Activated CD8-positive, alpha-beta memory T cell treated with anti-CD3 and anti-CD28 coated beads, Interleukin-2, amount 10 ng/mL, durations not matched to agents 7 days and 5 days (primary cell): ENCODE measurements at regions not wholly inside any gene's neighbourhood (a gene's known extent, or its start where the extent isn't known, plus 50 kb on each side); places are given as distances from the start of the nearest gene placed in this dataset.

Source experiments
- ATAC-seq: fragments of 150-1000 bp; cut with Tn5 transposase; one replicate; pipeline ENCODE4 v1.10.0; 2021; ENCODE audit warnings: moderate library complexity
- CTCF ChIA-PET: fragments of 350-600 bp; sonication (Branson Sonifier 250); formaldehyde crosslinking; loops from one replicate; lab custom pipeline; 2021; ENCODE audit warnings: antibody characterized with exemption; lab: Charles Lee
- DNase-seq: peaks from one replicate; pipeline ENCODE4 v3.0.0-alpha.2; 2020
- H3K27ac Mint-ChIP-seq: one replicate; pipeline ENCODE4 v1.8.0; 2021; ENCODE audit warnings: mild to moderate bottlenecking, mixed read lengths
- H3K27me3 Mint-ChIP-seq: one replicate; pipeline ENCODE4 v1.8.0; 2021; ENCODE audit warnings: mixed read lengths
- H3K36me3 Mint-ChIP-seq: one replicate; pipeline ENCODE4 v1.8.0; 2021; ENCODE audit warnings: mild to moderate bottlenecking, mixed read lengths
- H3K4me1 Mint-ChIP-seq: one replicate; pipeline ENCODE4 v1.8.0; 2021; ENCODE audit warnings: mixed read lengths
- H3K4me3 Mint-ChIP-seq: one replicate; pipeline ENCODE4 v1.8.0; 2021; ENCODE audit warnings: mild to moderate bottlenecking, moderate library complexity, mixed read lengths
- H3K9me3 Mint-ChIP-seq: one replicate; pipeline ENCODE4 v1.8.0; 2022; ENCODE audit warnings: low read depth, mixed read lengths

- DNase-seq = no peak
- no peak for ATAC-seq
- CTCF ChIA-PET = no interaction called here
- Mint-ChIP-seq H3K36me3 (peaks cover 6% of the 10 kb centered on the region), H3K4me1 (peaks cover 31% of the 10 kb centered on the region), H3K9me3 (peaks cover 10% of the 10 kb centered on the region), H3K27me3 (no peaks in the 10 kb centered on the region), H3K4me3 (no peak overlapping the region), H3K27ac (no peak overlapping the region)
Measured at GRCh38 chr21:35354078-35354477, 305.0 kb upstream of the RUNX1 start.

GRCh38 chr21:35352793-35353192 is 303.7 kb upstream of the RUNX1 start:
- H3K27ac Mint-ChIP-seq = no peak overlapping the region
- peaks cover 6% of the 10 kb centered on the region for H3K36me3 Mint-ChIP-seq
- peaks cover 27% of the 10 kb centered on the region for H3K4me1 Mint-ChIP-seq
- ATAC-seq (no peak), DNase-seq (no peak)
- H3K4me3 Mint-ChIP-seq = no peak overlapping the region
- CTCF ChIA-PET = no interaction called here
- peaks cover 1% of the 10 kb centered on the region for H3K27me3 Mint-ChIP-seq
- peaks cover 10% of the 10 kb centered on the region for H3K9me3 Mint-ChIP-seq

DNA sequence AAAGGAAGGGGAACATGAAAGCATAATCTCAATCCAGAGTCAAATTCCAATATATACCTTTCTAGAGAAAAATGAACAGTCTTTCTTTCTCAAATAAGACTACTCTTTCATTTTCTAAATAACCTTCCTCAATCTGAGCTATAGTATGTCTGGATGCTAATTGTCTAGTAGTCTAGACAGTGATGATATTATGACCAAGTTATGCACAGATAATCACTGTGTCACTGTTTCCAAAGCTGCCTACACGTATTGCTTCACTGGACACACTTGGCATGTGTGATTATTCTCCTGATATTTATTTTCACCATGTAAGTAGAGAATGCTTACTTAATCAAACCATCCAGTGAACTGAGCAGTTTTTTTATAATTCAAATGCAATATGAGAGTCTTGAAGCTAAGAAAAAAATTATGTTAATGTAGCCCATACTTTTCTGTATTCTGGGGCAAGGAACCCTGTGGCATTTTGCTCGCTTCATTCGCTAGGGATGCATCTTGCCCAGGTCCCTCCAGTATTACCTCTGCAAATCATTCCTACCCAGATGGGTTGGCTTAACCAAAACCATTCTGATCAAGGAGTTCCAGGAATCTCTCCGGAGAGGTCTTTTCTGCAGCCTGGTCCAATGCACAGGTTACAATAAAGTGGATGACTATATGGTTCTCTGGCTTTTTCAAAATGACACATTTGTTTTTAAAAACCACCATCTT is 303.1 kb upstream of the RUNX1 start:
- Mint-ChIP-seq H3K4me1 (peaks cover 22% of the 10 kb centered on the region), H3K36me3 (peaks cover 6% of the 10 kb centered on the region), H3K4me3 (no peak overlapping the region), H3K27ac (no peak overlapping the region), H3K27me3 (peaks cover 6% of the 10 kb centered on the region), H3K9me3 (peaks cover 10% of the 10 kb centered on the region)
- no peak for ATAC-seq
- no peak for DNase-seq
- CTCF ChIA-PET = interaction anchor here (1.4 kb wide), 1 partner anchor 488 kb away, joined by 3 read pairs; no protein-coding TSS in a partner anchor

- no peak for ATAC-seq
- no peak for DNase-seq
- peaks cover 9% of the 10 kb centered on the region for H3K27me3 Mint-ChIP-seq
- H3K9me3 Mint-ChIP-seq = peaks cover 7% of the 10 kb centered on the region
- CTCF ChIA-PET = interaction anchor here (1.4 kb wide), 1 partner anchor 489 kb away, joined by 3 read pairs; no protein-coding TSS in a partner anchor
- peaks cover 21% of the 10 kb centered on the region for H3K4me1 Mint-ChIP-seq
- no peak overlapping the region for H3K27ac Mint-ChIP-seq
- peaks cover 7% of the 10 kb centered on the region for H3K36me3 Mint-ChIP-seq
- no peak overlapping the region for H3K4me3 Mint-ChIP-seq
Measured at GRCh38 chr21:35351434-35351833, 302.3 kb upstream of the RUNX1 start.

DNA sequence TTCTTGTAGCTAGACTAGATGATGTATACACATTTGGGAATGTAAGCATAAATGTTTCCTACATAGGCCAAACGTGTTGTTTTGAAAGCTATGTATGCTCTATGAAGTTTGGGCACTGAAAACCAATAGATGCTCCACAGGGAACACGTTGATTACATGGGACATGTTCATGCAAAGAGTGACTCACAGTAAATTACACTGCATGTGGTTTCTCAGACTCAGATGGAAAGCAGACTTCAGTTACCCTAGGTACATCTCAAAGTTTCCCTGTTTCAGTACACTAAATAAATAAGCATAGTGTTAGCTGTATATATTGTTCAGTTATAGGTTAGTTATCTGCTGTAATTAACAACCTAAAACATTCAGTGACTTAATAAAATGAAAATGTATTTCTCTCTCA is 301.9 kb upstream of the RUNX1 start:
- H3K9me3 Mint-ChIP-seq = peaks cover 7% of the 10 kb centered on the region
- H3K4me3 Mint-ChIP-seq = no peak overlapping the region
- H3K4me1 Mint-ChIP-seq = peaks cover 21% of the 10 kb centered on the region
- peaks cover 7% of the 10 kb centered on the region for H3K36me3 Mint-ChIP-seq
- DNase-seq (no peak), ATAC-seq (peak; percentile 39)
- H3K27ac Mint-ChIP-seq = no peak overlapping the region
- CTCF ChIA-PET = interaction anchor here (1.4 kb wide), 1 partner anchor 489 kb away, joined by 3 read pairs; no protein-coding TSS in a partner anchor
- peaks cover 9% of the 10 kb centered on the region for H3K27me3 Mint-ChIP-seq

DNA sequence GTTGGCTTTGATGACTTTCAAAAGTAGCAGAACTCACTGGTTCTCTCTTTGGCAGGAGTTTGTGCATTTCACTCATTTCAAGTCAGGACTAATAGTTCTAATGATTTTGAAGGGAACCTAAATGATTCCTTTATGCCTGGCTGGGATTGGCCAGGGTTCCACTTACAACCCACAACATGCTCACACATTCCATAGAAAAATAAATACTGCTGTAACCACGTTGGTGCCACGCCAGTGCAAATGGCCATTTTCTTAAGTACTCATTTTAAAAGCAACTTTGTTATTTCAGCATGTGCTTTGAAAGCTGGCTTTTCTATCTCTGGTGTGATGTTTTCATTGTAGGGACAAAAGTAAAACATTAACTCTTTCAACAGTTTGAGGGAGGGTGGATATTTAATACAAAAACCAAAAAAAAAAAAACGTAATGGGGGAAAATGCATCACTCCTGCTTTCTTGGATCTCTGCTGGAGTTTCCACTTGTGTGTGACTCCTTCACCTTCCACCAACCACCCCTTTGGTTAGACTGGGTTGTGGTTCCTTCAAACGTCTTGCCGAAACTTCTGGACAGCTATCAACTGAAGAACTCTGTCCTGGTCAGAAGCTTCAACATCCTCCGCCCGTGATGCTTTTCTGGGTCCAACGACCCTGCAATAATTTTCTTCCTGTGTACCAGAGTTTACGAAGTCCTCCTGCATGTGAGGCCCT is 300.4 kb upstream of the RUNX1 start:
- Mint-ChIP-seq H3K27ac (no peak overlapping the region), H3K9me3 (peaks cover 7% of the 10 kb centered on the region), H3K36me3 (peaks cover 6% of the 10 kb centered on the region), H3K4me1 (peaks cover 21% of the 10 kb centered on the region), H3K4me3 (no peak overlapping the region), H3K27me3 (peaks cover 12% of the 10 kb centered on the region)
- ATAC-seq (no peak), DNase-seq (no peak)
- CTCF ChIA-PET = no interaction called here

DNA sequence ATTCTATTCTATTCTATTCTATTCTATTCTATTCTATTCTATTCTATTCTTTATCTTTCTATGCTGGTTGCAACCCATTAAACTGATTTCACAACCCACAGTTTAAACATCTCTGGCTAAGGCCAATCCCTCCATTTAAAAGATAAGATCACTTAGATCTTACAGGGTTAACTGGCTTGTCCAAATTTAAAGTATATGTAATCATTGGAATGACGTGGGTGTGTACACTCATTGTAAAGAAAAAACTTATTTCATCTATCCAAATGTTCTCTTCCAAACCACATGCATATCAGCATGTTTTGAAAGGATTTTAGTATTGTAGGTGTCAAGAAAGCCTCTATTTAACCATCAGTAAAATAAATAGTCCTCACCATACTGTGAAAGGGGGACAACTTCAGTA is 299.6 kb upstream of the RUNX1 start:
- no peak overlapping the region for H3K4me3 Mint-ChIP-seq
- CTCF ChIA-PET = interaction anchor here (1.4 kb wide), 1 partner anchor 459 kb away, joined by 3 read pairs; no protein-coding TSS in a partner anchor
- H3K36me3 Mint-ChIP-seq = peaks cover 4% of the 10 kb centered on the region
- no peak for DNase-seq
- peaks cover 12% of the 10 kb centered on the region for H3K27me3 Mint-ChIP-seq
- H3K4me1 Mint-ChIP-seq = peaks cover 21% of the 10 kb centered on the region
- no peak overlapping the region for H3K27ac Mint-ChIP-seq
- ATAC-seq = no peak
- H3K9me3 Mint-ChIP-seq = peaks cover 2% of the 10 kb centered on the region

GRCh38 chr21:35346697-35347096 is 297.6 kb upstream of the RUNX1 start:
- H3K9me3 Mint-ChIP-seq = no peaks in the 10 kb centered on the region
- CTCF ChIA-PET = no interaction called here
- DNase-seq (no peak), ATAC-seq (no peak)
- peaks cover 5% of the 10 kb centered on the region for H3K36me3 Mint-ChIP-seq
- H3K4me1 Mint-ChIP-seq = peaks cover 32% of the 10 kb centered on the region
- no peak overlapping the region for H3K27ac Mint-ChIP-seq
- peaks cover 12% of the 10 kb centered on the region for H3K27me3 Mint-ChIP-seq
- H3K4me3 Mint-ChIP-seq = no peak overlapping the region

GRCh38 chr21:35345954-35346353 is 296.9 kb upstream of the RUNX1 start:
- CTCF ChIA-PET = no interaction called here
- ATAC-seq (no peak), DNase-seq (no peak)
- no peak overlapping the region for H3K4me3 Mint-ChIP-seq
- no peak overlapping the region for H3K27ac Mint-ChIP-seq
- H3K36me3 Mint-ChIP-seq = peaks cover 5% of the 10 kb centered on the region
- H3K9me3 Mint-ChIP-seq = no peaks in the 10 kb centered on the region
- H3K27me3 Mint-ChIP-seq = peaks cover 12% of the 10 kb centered on the region
- H3K4me1 Mint-ChIP-seq = peaks cover 26% of the 10 kb centered on the region

GRCh38 chr21:35344582-35344981 is 295.5 kb upstream of the RUNX1 start:
- no peak for ATAC-seq
- H3K27me3 Mint-ChIP-seq = peaks cover 12% of the 10 kb centered on the region
- peaks cover 23% of the 10 kb centered on the region for H3K4me1 Mint-ChIP-seq
- CTCF ChIA-PET = no interaction called here
- peaks cover 5% of the 10 kb centered on the region for H3K36me3 Mint-ChIP-seq
- no peak overlapping the region for H3K4me3 Mint-ChIP-seq
- no peak overlapping the region for H3K27ac Mint-ChIP-seq
- no peaks in the 10 kb centered on the region for H3K9me3 Mint-ChIP-seq
- DNase-seq = no peak

GRCh38 chr21:35343046-35343819 is 294.1 kb upstream of the RUNX1 start:
- peaks cover 7% of the 10 kb centered on the region for H3K36me3 Mint-ChIP-seq
- CTCF ChIA-PET = no interaction called here
- H3K9me3 Mint-ChIP-seq = peaks cover 1% of the 10 kb centered on the region
- peaks cover 12% of the 10 kb centered on the region for H3K27me3 Mint-ChIP-seq
- DNase-seq = no peak
- ATAC-seq = peak; percentile 65
- H3K27ac Mint-ChIP-seq = peak overlapping the region; percentile 44
- peaks cover 23% of the 10 kb centered on the region for H3K4me1 Mint-ChIP-seq
- peak overlapping the region; percentile 19 for H3K4me3 Mint-ChIP-seq

DNA sequence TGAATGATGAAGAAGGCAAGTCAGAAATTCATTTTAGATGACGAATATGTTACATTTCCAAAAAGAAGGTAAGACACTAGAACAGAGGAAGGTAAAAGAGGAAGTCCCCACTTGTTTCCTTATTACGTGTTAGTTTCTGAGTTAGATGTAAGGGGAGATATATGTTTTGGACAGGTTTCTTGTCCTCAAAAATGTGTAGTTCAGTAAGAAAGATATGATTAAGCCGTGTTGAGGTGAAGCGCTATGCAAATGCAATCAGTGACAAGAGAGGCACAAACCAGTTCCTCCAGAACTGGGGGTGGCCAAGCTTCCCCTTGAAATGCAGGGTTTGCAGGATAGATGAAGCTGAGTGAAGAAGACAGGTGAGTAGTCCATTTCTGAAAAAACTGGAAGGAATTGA is 293.3 kb upstream of the RUNX1 start:
- Mint-ChIP-seq H3K9me3 (peaks cover 4% of the 10 kb centered on the region), H3K4me3 (peak overlapping the region; percentile 23), H3K27me3 (peaks cover 7% of the 10 kb centered on the region), H3K36me3 (peaks cover 7% of the 10 kb centered on the region), H3K4me1 (peaks cover 23% of the 10 kb centered on the region), H3K27ac (peak overlapping the region; percentile 44)
- DNase-seq = peak; percentile 50
- CTCF ChIA-PET = no interaction called here
- ATAC-seq = peak; percentile 78

GRCh38 chr21:35340273-35340672 is 291.2 kb upstream of the RUNX1 start:
- CTCF ChIA-PET = no interaction called here
- Mint-ChIP-seq H3K4me3 (no peak overlapping the region), H3K9me3 (peaks cover 4% of the 10 kb centered on the region), H3K27ac (no peak overlapping the region), H3K4me1 (peaks cover 20% of the 10 kb centered on the region), H3K27me3 (no peaks in the 10 kb centered on the region), H3K36me3 (peaks cover 5% of the 10 kb centered on the region)
- DNase-seq (no peak), ATAC-seq (no peak)
